ENCODE measurements at regions not wholly inside any gene's neighbourhood (a gene's known extent, or its start where the extent isn't known, plus 50 kb on each side); places are given as distances from the start of the nearest gene placed in this dataset.

- H3K4me3 ChIP-seq (replicated peaks in 1 of 2; ENCODE audit: low read depth in 1 of 2, low read length in 2 of 2): no peak overlapping the region
- no peak overlapping the region for H3K27ac ChIP-seq (ENCODE audit: low read depth, low read length)
- no peak for ATAC-seq
- ChIA-PET RAD21 (ENCODE audit: low non-redundant PET in 1 of 2, low total read pairs in 2 of 2, uncharacterized antibody in 2 of 2, unreplicated experiment in 2 of 2) (no interaction called here), POLR2A (no interaction called here), CTCF (no interaction called here)
- no peak overlapping the region for H2AFZ ChIP-seq (ENCODE audit: low read depth, low read length, poor library complexity, severe bottlenecking)
- H3K9me2 ChIP-seq (ENCODE audit: insufficient read depth): no peaks in the 10 kb centered on the region
- H3K9ac ChIP-seq (ENCODE audit: low read length): no peak overlapping the region
- no peaks in the 10 kb centered on the region for H3K27me3 ChIP-seq (ENCODE audit: insufficient read depth, low read length)
- no peak for DNase-seq (ENCODE audit: low read depth, low spot score)
- no peaks in the 10 kb centered on the region for H3K79me2 ChIP-seq (ENCODE audit: insufficient read depth, low read length)
- no TSS peak for BruUV-seq (replicated peaks)
- 0 out of 4 replicates have a peak, but pooled peaks cover 0 to 2% of the 10 kb centered on the region in 2 experiments for H3K9me3 ChIP-seq (ENCODE audit: control insufficient read depth in 1 of 2, insufficient read depth in 1 of 2, low read depth in 1 of 2, low read length in 2 of 2)
- H3K4me2 ChIP-seq (ENCODE audit: low read length): no peak overlapping the region
- no peaks in the 10 kb centered on the region for H3K4me1 ChIP-seq (ENCODE audit: control insufficient read depth in 1 of 2, insufficient read depth in 2 of 2, low read length in 2 of 2)
- no peaks in the 10 kb centered on the region for H4K20me1 ChIP-seq (ENCODE audit: insufficient read depth)
- intact Hi-C loops (cut with micrococcal nuclease): no loop called here
- no peak for TF ChIP-seq SRF (IDR thresholded peaks at IDR 0.05; ENCODE audit: low read depth)
- TF ChIP-seq CEBPB (IDR thresholded peaks at IDR 0.05; ENCODE audit: low read depth): no peak
- TF ChIP-seq POLR2AphosphoS5 (IDR thresholded peaks at IDR 0.05; ENCODE audit: low read depth, low read length): no peak
- no peak for TF ChIP-seq SIN3A (IDR thresholded peaks at IDR 0.05; ENCODE audit: low read depth)
- no peak for TF ChIP-seq EGR1 (IDR thresholded peaks at IDR 0.05; ENCODE audit: low read depth)
- no peak for TF ChIP-seq JUND (IDR thresholded peaks at IDR 0.05)
- TF ChIP-seq YY1 (IDR thresholded peaks at IDR 0.05; ENCODE audit: extremely low read depth, insufficient replicate concordance, low read depth, low read length): no peak
- no peak for TF ChIP-seq ATF3 (IDR thresholded peaks at IDR 0.05)
- TF ChIP-seq ELF1 (IDR thresholded peaks at IDR 0.05; ENCODE audit: borderline replicate concordance, low read depth): no peak
- no peaks in the 10 kb centered on the region for H3K36me3 ChIP-seq (ENCODE audit: control insufficient read depth in 1 of 2, insufficient read depth in 2 of 2, low read length in 2 of 2)
These were observed 69.5 kb upstream of the DIO3 start for GRCh38 chr14:101491841-101492240.

GRCh38 chr14:101492716-101493115, 68.6 kb upstream of the DIO3 start:
- no peaks in the 10 kb centered on the region for H3K79me2 ChIP-seq (ENCODE audit: insufficient read depth, low read length)
- DNase-seq (ENCODE audit: low read depth, low spot score) (no peak), ATAC-seq (no peak)
- H3K4me3 ChIP-seq (replicated peaks in 1 of 2; ENCODE audit: low read depth in 1 of 2, low read length in 2 of 2): no peak overlapping the region
- POLR2A ChIA-PET: no interaction called here
- no peaks in the 10 kb centered on the region for H3K27me3 ChIP-seq (ENCODE audit: insufficient read depth, low read length)
- H3K9ac ChIP-seq (ENCODE audit: low read length): no peak overlapping the region
- BruUV-seq (replicated peaks): no TSS peak
- H3K36me3 ChIP-seq (ENCODE audit: control insufficient read depth in 1 of 2, insufficient read depth in 2 of 2, low read length in 2 of 2): no peaks in the 10 kb centered on the region
- no peak overlapping the region for H3K4me2 ChIP-seq (ENCODE audit: low read length)
- RAD21 ChIA-PET (ENCODE audit: low non-redundant PET in 1 of 2, low total read pairs in 2 of 2, uncharacterized antibody in 2 of 2, unreplicated experiment in 2 of 2): no interaction called here
- H2AFZ ChIP-seq (ENCODE audit: low read depth, low read length, poor library complexity, severe bottlenecking): no peak overlapping the region
- H3K9me3 ChIP-seq (ENCODE audit: control insufficient read depth in 1 of 2, insufficient read depth in 1 of 2, low read depth in 1 of 2, low read length in 2 of 2): no peaks in the 10 kb centered on the region
- intact Hi-C loops (cut with micrococcal nuclease): no loop called here
- H4K20me1 ChIP-seq (ENCODE audit: insufficient read depth): no peaks in the 10 kb centered on the region
- no peak overlapping the region for H3K27ac ChIP-seq (ENCODE audit: low read depth, low read length)
- H3K4me1 ChIP-seq (ENCODE audit: control insufficient read depth in 1 of 2, insufficient read depth in 2 of 2, low read length in 2 of 2): no peaks in the 10 kb centered on the region
- CTCF ChIA-PET: no interaction called here
- no peaks in the 10 kb centered on the region for H3K9me2 ChIP-seq (ENCODE audit: insufficient read depth)
- no peak for TF ChIP-seq ATF3 (IDR thresholded peaks at IDR 0.05)
- no peak for TF ChIP-seq YY1 (IDR thresholded peaks at IDR 0.05; ENCODE audit: extremely low read depth, insufficient replicate concordance, low read depth, low read length)
- TF ChIP-seq EZH2 (IDR thresholded peaks at IDR 0.05): no peak
- no peak for TF ChIP-seq REST (IDR thresholded peaks at IDR 0.05; ENCODE audit: low read depth)
- TF ChIP-seq MAX (IDR thresholded peaks at IDR 0.05): no peak
- no peak for TF ChIP-seq CTCF (IDR thresholded peaks at IDR 0.05 in 2 of 3, conservative IDR thresholded peaks at IDR 0.05 in 1 of 3; ENCODE audit: borderline replicate concordance in 1 of 3, insufficient read depth in 1 of 3, low read depth in 2 of 3, low read length in 2 of 3)
- TF ChIP-seq RAD21 (IDR thresholded peaks at IDR 0.05; ENCODE audit: low read depth): no peak
- TF ChIP-seq TCF7L2 (IDR thresholded peaks at IDR 0.05; ENCODE audit: borderline replicate concordance, extremely low read depth, insufficient read depth, insufficient read length): no peak
- TF ChIP-seq FOSL1 (IDR thresholded peaks at IDR 0.05; ENCODE audit: low read depth): no peak
- no peak for TF ChIP-seq POLR2A (IDR thresholded peaks at IDR 0.05; ENCODE audit: borderline replicate concordance, extremely low read depth, insufficient read depth, insufficient read length)
